K562 (cell line): ENCODE measurements at regions not wholly inside any gene's neighbourhood (a gene's known extent, or its start where the extent isn't known, plus 50 kb on each side); places are given as distances from the start of the nearest gene placed in this dataset.
"Not testable (repeated sequence)": the region's sequence is repeated elsewhere in the genome, so short reads cannot be mapped to it uniquely, and the experiment has no call there.

Source experiments
- ATAC-seq: fragments of 200-7000 bp; cut with Tn5 transposase; 3 replicates; pipeline ENCODE4 v1.9.1; 2020; ENCODE audit warnings: moderate library complexity
- BruUV-seq: library from RNA; stranded (reverse); fragments of 400-500 nt; replicated peaks from 2 replicates; lab custom pipeline; 2021; lab: Mats Ljungman, UMichigan
- CTCF ChIA-PET: fragments of 300-600 bp; formaldehyde crosslinking; extraction: SDS; loops from one replicate; lab custom pipeline; 2021; ENCODE audit warnings: low intra/inter-chr PET ratio; lab: Yijun Ruan, JAX
- POLR2A ChIA-PET: fragments of 300-600, 350-650 bp; sonication (Branson Sonifier 250); formaldehyde crosslinking; extraction: SDS; loops from one replicate; lab custom pipeline; 2021; ENCODE audit warnings: antibody characterized with exemption, inconsistent platforms; lab: Yijun Ruan, JAX
- DNase-seq, 4 experiments: peaks; one replicate each; pipeline versions ENCODE4 v3.0.0 to v3.0.0-alpha.2; 2011 to 2018; ENCODE audit warnings: low spot score in 3 of 4, mixed read lengths in 3 of 4; ENCODE audit errors: extremely low read depth in 1 of 4
- FAIRE-seq: peaks from 2 replicates; lab custom pipeline; 2011; peaks lifted over from hg19 to GRCh38; lab: Jason Lieb, UNC
- H2AFZ ChIP-seq: 2 replicates; pipeline ENCODE4 v1.6.0; 2011; ENCODE audit warnings: low read depth, low read length, control low read depth, inconsistent platforms
- H3K27ac ChIP-seq: fragments of 200-600 bp; 3 replicates; pipeline ENCODE4 v1.8.0; 2011; ENCODE audit warnings: low read depth, mild to moderate bottlenecking, control low read depth, inconsistent platforms, low read length, moderate library complexity, mixed read lengths; ENCODE audit errors: extremely low read depth
- H3K27me3 ChIP-seq, 2 experiments: fragments of 300-600 bp in 1 of 2; 2 replicates in 1 of 2; 3 replicates in 1 of 2; pipeline versions ENCODE4 v1.6.0 to v1.8.0; 2011; ENCODE audit warnings: inconsistent platforms in 2 of 2, low read length in 2 of 2, mild to moderate bottlenecking in 1 of 2, mixed read lengths in 1 of 2, moderate library complexity in 1 of 2; ENCODE audit not compliant: control insufficient read depth in 2 of 2, insufficient read depth in 2 of 2
- H3K36me3 ChIP-seq: fragments of 300-600 bp; 3 replicates; pipeline ENCODE4 v1.8.0; 2011; ENCODE audit warnings: mild to moderate bottlenecking, low read length, inconsistent platforms; ENCODE audit not compliant: control insufficient read depth, insufficient read depth
- H3K4me1 ChIP-seq, 2 experiments: fragments of 200-600 bp in 1 of 2; replicated peaks in 1 of 2; 2 replicates in 1 of 2; 3 replicates in 1 of 2; pipeline versions ENCODE4 v1.5.1 to v1.8.0; 2011; ENCODE audit warnings: inconsistent platforms in 2 of 2, low read length in 2 of 2, mild to moderate bottlenecking in 1 of 2, mixed read lengths in 1 of 2, moderate library complexity in 1 of 2; ENCODE audit not compliant: control insufficient read depth in 2 of 2, insufficient read depth in 2 of 2
- H3K4me2 ChIP-seq: 2 replicates; pipeline ENCODE4 v1.6.1; 2011; ENCODE audit warnings: low read length, control low read depth, inconsistent platforms, mixed read lengths; ENCODE audit not compliant: insufficient read depth
- H3K4me3 ChIP-seq: fragments of 200-600 bp; sonication (generic), shearing (Covaris generic); 2 replicates; pipeline ENCODE4 v1.5.1; 2016; ENCODE audit warnings: control low read depth, inconsistent platforms
- H3K79me2 ChIP-seq: fragments of 200-600 bp; 3 replicates; pipeline ENCODE4 v1.8.0; 2011; ENCODE audit warnings: low read length, inconsistent platforms; ENCODE audit not compliant: control insufficient read depth, insufficient read depth
- H3K9ac ChIP-seq, 2 experiments: 2 replicates each; pipeline versions ENCODE4 v1.6.0 to v1.6.1; 2011; ENCODE audit warnings: low read depth in 2 of 2, low read length in 2 of 2, control low read depth in 1 of 2, inconsistent platforms in 1 of 2, mild to moderate bottlenecking in 1 of 2, mixed read lengths in 1 of 2; ENCODE audit not compliant: insufficient read depth in 1 of 2
- H3K9me1 ChIP-seq: one replicate; pipeline ENCODE4 v1.6.0; 2011; ENCODE audit warnings: inconsistent platforms, mild to moderate bottlenecking, low read length, moderate library complexity; ENCODE audit not compliant: control insufficient read depth, insufficient read depth
- H3K9me3 ChIP-seq: replicated peaks from 2 replicates; pipeline ENCODE4 v1.5.1; 2011; ENCODE audit warnings: low read depth, low read length, inconsistent platforms; ENCODE audit not compliant: control insufficient read depth, insufficient read depth
- H4K20me1 ChIP-seq: replicated peaks from 2 replicates; pipeline ENCODE4 v1.6.1; 2011; ENCODE audit warnings: low read length, inconsistent platforms, mixed read lengths; ENCODE audit not compliant: control insufficient read depth, insufficient read depth
- ATF1 ChIP-seq, 2 experiments: fragments of 450-650 bp in 1 of 2; IDR thresholded peaks; 2 replicates each; pipeline ENCODE4 v1.6.1; 2016; ENCODE audit warnings: missing compliant biosample characterization in 1 of 2, missing genetic modification characterization in 1 of 2
- CEBPB ChIP-seq: fragments of 450-650 bp; IDR thresholded peaks from 2 replicates; pipeline ENCODE4 v1.6.1; 2016; ENCODE audit warnings: missing genetic modification characterization, missing compliant biosample characterization
- CTCFL ChIP-seq: IDR thresholded peaks from 2 replicates; pipeline ENCODE4 v1.6.1; 2011; ENCODE audit warnings: borderline replicate concordance, low read depth, mild to moderate bottlenecking, moderate library complexity, low read length; ENCODE audit not compliant: insufficient read depth, poor library complexity, severe bottlenecking
- DDX20 ChIP-seq: fragments of 450-650 bp; IDR thresholded peaks from 2 replicates; pipeline ENCODE4 v1.6.1; 2016; ENCODE audit warnings: missing genetic modification characterization, low read depth, mild to moderate bottlenecking, missing compliant biosample characterization, moderate library complexity
- JUND ChIP-seq, 2 experiments: IDR thresholded peaks; 2 replicates in 1 of 2; 3 replicates in 1 of 2; pipeline ENCODE4 v1.6.1; 2011; ENCODE audit warnings: borderline replicate concordance in 2 of 2, low read depth in 2 of 2, low read length in 2 of 2, improper control_type of control experiment in 1 of 2, missing biosample characterization in 1 of 2, missing genetic modification characterization in 1 of 2, missing genetic modification reagents in 1 of 2
- NCOA6 ChIP-seq: fragments of 450-650 bp; IDR thresholded peaks from 2 replicates; pipeline ENCODE4 v1.6.1; 2017; ENCODE audit warnings: mild to moderate bottlenecking
- NFIX ChIP-seq: fragments of 250-450 bp; sonication (Bioruptor Pico); IDR thresholded peaks from 2 replicates; pipeline ENCODE4 v1.4.0; 2020; ENCODE audit warnings: low read depth, mild to moderate bottlenecking, moderate library complexity
- PHB ChIP-seq: fragments of 250-450 bp; sonication (Bioruptor Pico); IDR thresholded peaks from 2 replicates; pipeline ENCODE4 v1.5.0; 2021
- PRMT5 ChIP-seq: sonication (generic); formaldehyde crosslinking; IDR thresholded peaks from 2 replicates; pipeline ENCODE4 v1.5.0; 2020; ENCODE audit warnings: missing genetic modification reagents
- SIX5 ChIP-seq, 2 experiments: IDR thresholded peaks; 2 replicates each; pipeline ENCODE4 v1.6.1; 2011; ENCODE audit warnings: low read length in 2 of 2, borderline replicate concordance in 1 of 2, low read depth in 1 of 2, mild to moderate bottlenecking in 1 of 2, moderate library complexity in 1 of 2; ENCODE audit not compliant: insufficient read depth in 1 of 2
- SMAD2 ChIP-seq: fragments of 150-350 bp; IDR thresholded peaks from 2 replicates; pipeline ENCODE4 v1.6.1; 2014; ENCODE audit warnings: low read depth, mild to moderate bottlenecking, low read length
- SP2 ChIP-seq: IDR thresholded peaks from 2 replicates; pipeline ENCODE4 v1.6.1; 2011; ENCODE audit warnings: mild to moderate bottlenecking, low read depth, low read length, moderate library complexity; ENCODE audit not compliant: poor library complexity, severe bottlenecking; ENCODE audit errors: extremely low read depth
- ZC3H11A ChIP-seq: IDR thresholded peaks from 2 replicates; pipeline ENCODE4 v1.6.1; 2012; ENCODE audit warnings: low read depth, low read length, improper control_type of control experiment
- ZNF12 ChIP-seq: sonication (generic); formaldehyde crosslinking; IDR thresholded peaks from 2 replicates; pipeline ENCODE4 v1.4.0; 2020; ENCODE audit warnings: mild to moderate bottlenecking, missing genetic modification reagents
- WGBS: fragments of 100-300 bp; shearing (Covaris generic); methylation state at CpG from one replicate; pipeline ENCODE4 v1.1.6; 2016; ENCODE audit warnings: low coverage, mixed read lengths; ENCODE audit not compliant: insufficient coverage; ENCODE audit errors: missing lambda C conversion rate; 5-methylcytosine and 5-hydroxymethylcytosine counted together
- in situ Hi-C: fragments of 300-500 bp; cut with MboI; formaldehyde crosslinking; loops from 4 replicates; pipeline ENCODE4 v1.15.0; 2018; ENCODE audit warnings: inconsistent platforms, mixed read lengths
- intact Hi-C: fragments of 100-400 bp; cut with micrococcal nuclease; formaldehyde crosslinking; loops from 2 replicates; pipeline ENCODE4 v1.14.2; 2022

GRCh38 chr4:115453416-115453815 is 340.0 kb upstream of the NDST4 start:
- Histone ChIP-seq H3K36me3 (no peaks in the 10 kb centered on the region), H4K20me1 (no peaks in the 10 kb centered on the region), H3K79me2 (no peaks in the 10 kb centered on the region), H3K27me3 (no peaks in the 10 kb centered on the region), H3K4me3 (no peak overlapping the region), H3K9ac (no peak overlapping the region), H3K9me3 (no peaks in the 10 kb centered on the region), H3K4me2 (no peak overlapping the region), H3K27ac (no peak overlapping the region), H2AFZ (no peak overlapping the region), H3K9me1 (no peaks in the 10 kb centered on the region), H3K4me1 (no peaks in the 10 kb centered on the region)
- no peak for TF ChIP-seq NCOA6
- TF ChIP-seq CEBPB (tag) = no peak
- TF ChIP-seq PRMT5 (CRISPR knock-in tag) = no peak
- TF ChIP-seq ZC3H11A = no peak
- TF ChIP-seq JUND (IDR thresholded peaks at IDR 0.05; ENCODE audit: borderline replicate concordance, low read depth, low read length) = no peak
- no peak for TF ChIP-seq JUND (tag; IDR thresholded peaks at IDR 0.05; ENCODE audit: borderline replicate concordance, low read depth, low read length)
- TF ChIP-seq DDX20 (tag) = no peak
- TF ChIP-seq SMAD2 = no peak
- TF ChIP-seq ZNF12 (CRISPR knock-in tag) = no peak
- TF ChIP-seq ATF1 (CRISPR knock-in tag; IDR thresholded peaks at IDR 0.05) = no peak
- no peak for TF ChIP-seq ATF1 (tag; IDR thresholded peaks at IDR 0.05)
- no peak for TF ChIP-seq PHB (CRISPR knock-in tag)
- no peak for TF ChIP-seq SIX5 (IDR thresholded peaks at IDR 0.05; ENCODE audit: borderline replicate concordance in 1 of 2, insufficient read depth in 1 of 2, low read depth in 1 of 2, low read length in 2 of 2)
- TF ChIP-seq NFIX = no peak
- TF ChIP-seq CTCFL = no peak
- TF ChIP-seq SP2 = no peak
- POLR2A ChIA-PET = no interaction called here
- WGBS = 8% methylated on average over 1 of the region's 1 CpG
- CTCF ChIA-PET = no interaction called here
- DNase-seq (no peak), FAIRE-seq (no peak), ATAC-seq (no peak)
- intact Hi-C loops (no loop called here), in situ Hi-C loops (no loop called here)
- no TSS peak for BruUV-seq

- not testable (repeated sequence) for BruUV-seq, FAIRE-seq
Measured at GRCh38 chr4:115452229-115452628, 338.8 kb upstream of the NDST4 start.

More at GRCh38 chr4:115452229-115452628, 338.8 kb upstream of the NDST4 start:
- in situ Hi-C loops, H3K79me2 ChIP-seq, H3K9me3 ChIP-seq, H3K4me1 ChIP-seq, H3K9ac ChIP-seq, intact Hi-C loops, H3K4me3 ChIP-seq, DNase-seq, H3K27ac ChIP-seq, H3K9me1 ChIP-seq, POLR2A ChIA-PET, ATAC-seq, H3K36me3 ChIP-seq, H3K27me3 ChIP-seq, CTCF ChIA-PET, H2AFZ ChIP-seq, H4K20me1 ChIP-seq, H3K4me2 ChIP-seq: not testable (repeated sequence)
- WGBS = 0% methylated on average over 2 of the region's 2 CpGs
